NCI-H1048 (cell line): ENCODE measurements at regions not wholly inside any gene's neighbourhood (a gene's known extent, or its start where the extent isn't known, plus 50 kb on each side); places are given as distances from the start of the nearest gene placed in this dataset.
"Not testable (repeated sequence)": the region's sequence is repeated elsewhere in the genome, so short reads cannot be mapped to it uniquely, and the experiment has no call there.

Source experiments
- DNase-seq: peaks from one replicate; lab custom pipeline; 2025; lab: John Stamatoyannopoulos, UW

- DNase-seq = no peak
These were observed 1246.0 kb upstream of the ACVR2A start for GRCh38 chr2:146598791-146599190.

- DNase-seq = no peak
These were observed 1247.5 kb upstream of the ACVR2A start for GRCh38 chr2:146597291-146597690.

DNA sequence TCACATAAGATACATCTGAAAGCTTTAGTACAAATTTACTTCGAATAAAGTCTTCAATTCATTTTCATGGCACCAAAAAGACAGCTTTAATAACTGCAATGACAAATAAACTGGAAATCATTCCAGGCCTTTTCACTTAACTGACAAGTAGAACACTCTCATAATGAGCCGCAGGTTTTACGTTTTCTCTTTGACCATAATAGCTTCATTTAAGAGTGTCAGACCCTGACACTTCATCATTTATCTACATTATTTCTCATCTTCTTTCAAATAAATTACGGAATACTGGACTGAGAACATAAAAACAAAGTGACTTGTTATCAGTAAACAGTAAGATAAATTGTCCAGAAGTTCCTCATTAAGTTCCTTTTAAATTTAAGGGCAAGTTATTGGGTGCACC, 1252.9 kb upstream of the ACVR2A start:
- DNase-seq = no peak

DNA sequence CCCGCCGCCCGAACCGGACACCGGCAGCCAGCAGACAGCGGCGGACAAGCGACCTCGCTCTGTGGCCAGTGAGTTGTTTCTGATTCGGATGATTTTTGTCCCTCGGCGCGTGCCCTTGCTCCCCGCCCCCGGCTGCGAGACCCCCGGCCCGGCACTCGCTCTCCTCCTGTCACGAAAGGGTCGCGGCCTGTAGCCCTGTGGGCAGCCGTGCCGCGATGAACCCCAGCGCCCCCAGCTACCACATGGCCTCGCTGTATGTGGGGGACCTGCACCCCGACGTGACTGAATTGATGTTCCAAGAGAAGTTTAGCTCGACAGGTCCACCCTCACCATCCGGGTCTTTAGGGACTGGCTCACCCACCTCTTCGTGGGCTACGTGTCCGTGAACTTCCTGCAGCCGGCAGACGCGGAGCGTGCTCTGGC, 1257.5 kb upstream of the ACVR2A start:
- DNase-seq = no peak

DNA sequence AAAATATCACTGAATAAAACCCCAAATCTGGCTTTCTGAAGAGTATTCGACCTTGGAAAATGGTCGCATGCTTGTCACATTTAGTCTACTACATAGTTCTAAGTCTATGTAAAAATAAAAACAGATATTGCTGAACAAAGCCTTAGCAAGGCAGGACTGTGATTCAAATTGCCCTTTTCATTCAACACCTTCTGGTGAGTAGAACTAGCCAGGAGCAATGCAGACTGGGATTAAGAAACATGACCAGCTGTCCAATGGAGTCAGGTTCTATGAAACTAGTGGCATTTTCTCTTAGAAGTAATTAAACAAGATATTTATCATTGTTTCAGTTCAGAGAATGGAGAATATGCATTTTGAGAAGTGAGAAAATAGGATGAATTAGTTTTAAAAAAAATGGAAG, 1260.5 kb upstream of the ACVR2A start:
- no peak for DNase-seq

DNA sequence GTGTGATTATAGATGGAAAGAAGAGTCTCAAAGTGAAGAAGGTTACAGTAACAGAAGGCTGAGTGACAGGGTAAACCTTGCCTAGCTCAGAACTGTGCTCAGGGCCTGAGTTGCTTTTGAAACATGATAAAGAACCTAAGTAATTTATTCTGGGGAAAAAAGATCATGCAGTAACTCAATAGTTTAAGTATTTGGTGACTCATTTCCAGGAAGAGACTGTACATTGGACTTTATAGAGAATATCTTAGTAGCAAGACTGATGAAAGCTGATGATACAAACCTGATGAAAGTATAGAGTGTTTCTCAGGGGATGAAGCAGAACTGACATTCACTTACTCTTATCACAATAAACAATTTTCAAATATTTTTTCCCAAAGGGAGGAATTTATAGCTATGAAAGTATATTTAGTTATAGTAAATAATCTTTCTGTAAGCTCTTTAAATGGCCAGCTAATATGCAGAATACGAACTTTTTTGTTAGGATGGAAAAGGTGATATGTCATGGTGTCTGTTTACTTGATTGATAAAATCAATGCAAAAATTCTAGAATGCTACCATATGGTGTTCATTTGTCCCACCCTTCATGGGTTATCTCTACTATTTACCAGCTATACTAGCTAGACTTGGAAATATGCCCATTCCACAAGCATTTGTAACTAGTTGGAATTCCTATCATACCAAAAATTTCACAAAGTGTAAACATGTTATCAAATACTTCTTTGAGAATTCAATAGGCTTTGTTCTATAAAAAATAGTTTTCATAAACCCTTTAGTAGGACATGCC, 1265.5 kb upstream of the ACVR2A start:
- no peak for DNase-seq

- no peak for DNase-seq
These were observed 1268.3 kb upstream of the ACVR2A start for GRCh38 chr2:146576339-146577111.

DNA sequence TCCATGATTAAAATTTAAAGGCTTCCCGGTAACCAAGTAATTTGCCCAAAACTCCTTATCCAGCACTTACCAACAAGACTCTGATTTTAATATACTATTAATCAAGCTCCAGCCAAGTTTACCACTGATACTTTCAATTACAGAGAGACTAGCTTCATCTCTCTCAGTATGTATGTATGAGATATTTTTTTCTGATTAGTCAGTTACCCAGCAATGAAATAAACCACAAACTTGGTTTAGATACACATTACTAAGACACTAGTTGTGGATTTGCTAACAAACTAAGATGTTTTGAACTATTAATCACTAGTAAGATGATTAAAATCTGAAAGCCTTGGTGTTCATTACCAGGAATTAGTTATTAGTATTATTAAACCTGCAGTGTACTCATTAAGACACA, 1272.2 kb upstream of the ACVR2A start:
- no peak for DNase-seq

DNA sequence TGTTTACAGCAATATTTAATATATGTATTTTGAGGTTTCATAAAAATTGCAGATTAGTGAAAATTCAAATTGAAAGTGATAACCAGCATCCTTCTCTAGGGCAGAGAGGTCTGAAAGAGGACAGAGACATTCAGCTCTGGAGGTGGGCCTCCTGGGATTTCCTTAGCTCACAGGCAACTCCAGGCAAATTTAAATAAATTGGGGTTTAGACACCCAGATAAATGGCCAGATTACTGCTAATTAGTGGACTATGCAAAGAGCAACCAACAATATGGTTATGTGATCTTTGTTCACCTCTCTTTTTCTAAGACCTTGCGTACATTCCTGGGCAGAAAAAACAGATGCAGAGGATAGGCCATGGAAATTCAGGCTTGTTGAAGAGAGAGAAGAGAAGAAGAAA, 1282.8 kb upstream of the ACVR2A start:
- no peak for DNase-seq

DNA sequence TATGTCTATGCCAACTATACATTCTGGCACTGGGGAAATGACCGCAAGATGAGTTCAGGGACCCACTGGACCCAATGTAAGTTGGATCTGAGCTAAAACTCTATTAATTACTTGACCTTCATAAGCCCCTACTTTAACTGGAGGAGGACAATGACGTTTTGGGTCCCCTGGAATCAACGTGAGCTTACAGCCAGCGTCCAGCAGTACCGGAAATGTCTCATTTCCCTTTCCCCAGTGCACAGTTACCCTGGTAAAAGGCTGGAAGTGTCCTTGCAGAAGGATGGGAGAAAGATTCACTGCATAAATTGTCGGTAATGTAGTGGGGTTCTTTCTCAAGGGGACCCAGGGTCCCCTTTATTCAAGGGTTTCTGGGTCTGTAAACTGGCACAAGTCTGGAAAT, 1297.6 kb upstream of the ACVR2A start:
- DNase-seq = no peak

GRCh38 chr2:146544701-146545100, 1300.1 kb upstream of the ACVR2A start:
- no peak for DNase-seq

- no peak for DNase-seq
These were observed 1302.9 kb upstream of the ACVR2A start for GRCh38 chr2:146541896-146542295.

- no peak for DNase-seq
These were observed 1304.4 kb upstream of the ACVR2A start for GRCh38 chr2:146540271-146540932.

GRCh38 chr2:146539739-146540138, 1305.1 kb upstream of the ACVR2A start:
- not testable (repeated sequence) for DNase-seq

DNA sequence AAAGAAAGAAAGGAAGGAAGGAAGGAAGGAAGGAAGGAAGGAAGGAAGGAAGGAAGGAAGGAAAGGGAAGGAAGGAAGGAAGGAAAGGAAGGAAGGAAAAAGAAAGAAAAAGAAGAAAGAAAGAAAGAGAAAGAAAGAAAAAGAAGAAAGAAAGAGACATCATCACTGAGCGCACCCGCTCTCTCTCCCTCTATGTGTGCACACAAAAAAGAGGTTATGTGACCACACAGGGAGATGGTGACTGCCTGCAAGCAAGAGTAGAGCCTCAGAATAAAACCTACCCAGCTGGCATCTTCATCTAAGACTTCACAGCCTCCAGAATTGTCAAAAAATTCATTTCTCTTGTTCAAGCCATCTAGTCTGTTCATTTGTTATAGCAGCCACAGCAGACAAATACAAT, 1307.4 kb upstream of the ACVR2A start:
- DNase-seq = no peak

DNA sequence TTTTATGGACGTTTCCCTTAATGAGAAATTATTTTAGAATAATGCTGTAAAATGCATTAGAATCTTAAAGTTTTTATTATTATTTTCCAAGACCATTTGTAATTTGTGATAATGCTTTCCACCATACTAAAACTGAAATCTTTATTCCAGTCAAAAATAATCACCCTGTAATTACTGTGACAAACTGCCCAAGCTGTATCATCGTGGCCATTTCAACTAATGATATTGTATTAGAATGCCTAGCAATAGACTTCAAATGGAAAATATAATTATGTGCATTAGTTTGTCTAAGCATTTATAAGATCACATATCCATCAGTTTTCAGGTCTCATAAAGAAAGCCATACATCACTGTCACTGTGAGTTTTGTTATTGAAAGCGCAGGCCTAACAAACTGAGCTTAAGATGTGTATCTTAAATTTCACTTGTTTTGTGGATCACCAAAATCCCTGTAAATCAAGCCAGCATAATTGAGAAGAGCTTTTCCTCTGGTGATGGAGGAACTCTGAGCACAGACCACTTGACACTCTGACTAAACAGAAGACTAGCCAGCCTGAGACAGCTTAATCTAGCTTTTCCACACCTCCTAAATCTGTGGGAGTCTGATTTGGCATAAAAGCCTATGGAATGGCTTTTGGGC, 1312.2 kb upstream of the ACVR2A start:
- DNase-seq = no peak

GRCh38 chr2:146532009-146532408, 1312.8 kb upstream of the ACVR2A start:
- no peak for DNase-seq

DNA sequence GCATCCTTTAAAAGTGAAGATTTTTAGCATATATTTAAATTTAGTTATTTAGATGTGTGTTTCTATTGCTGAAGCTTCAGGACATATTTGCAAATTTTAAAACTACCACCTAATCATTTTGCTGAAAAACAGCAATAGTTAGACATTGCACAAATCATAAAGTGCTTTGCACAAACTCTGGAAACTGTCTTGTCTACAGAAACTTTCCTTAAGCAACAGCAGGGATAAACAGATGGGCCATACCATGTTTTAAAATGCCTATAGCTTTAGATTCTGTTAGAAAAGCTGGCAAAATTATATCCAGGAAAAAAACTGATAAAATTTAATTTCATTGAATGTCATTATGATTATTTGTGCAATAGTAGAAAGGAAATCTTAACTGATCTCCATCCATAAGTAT, 1313.9 kb upstream of the ACVR2A start:
- DNase-seq = no peak

DNA sequence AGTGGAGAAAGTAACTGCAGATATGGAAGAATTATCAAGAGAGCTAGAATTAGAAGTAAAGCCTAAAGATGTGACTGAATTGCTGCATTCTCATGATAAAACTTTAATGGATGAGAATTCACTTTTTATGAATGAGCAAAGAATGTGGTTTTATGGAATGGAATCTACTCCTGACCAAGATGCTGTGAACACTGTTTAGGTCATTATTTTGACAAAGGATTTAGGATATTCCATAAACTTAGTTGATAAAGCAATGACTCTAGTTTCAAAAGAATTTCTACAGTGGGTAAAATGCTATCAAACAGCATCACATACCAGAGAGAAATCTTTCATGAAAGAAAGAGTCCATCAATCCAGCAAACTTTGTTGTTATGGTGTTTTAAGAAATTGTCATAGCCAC, 1317.7 kb upstream of the ACVR2A start:
- no peak for DNase-seq

DNA sequence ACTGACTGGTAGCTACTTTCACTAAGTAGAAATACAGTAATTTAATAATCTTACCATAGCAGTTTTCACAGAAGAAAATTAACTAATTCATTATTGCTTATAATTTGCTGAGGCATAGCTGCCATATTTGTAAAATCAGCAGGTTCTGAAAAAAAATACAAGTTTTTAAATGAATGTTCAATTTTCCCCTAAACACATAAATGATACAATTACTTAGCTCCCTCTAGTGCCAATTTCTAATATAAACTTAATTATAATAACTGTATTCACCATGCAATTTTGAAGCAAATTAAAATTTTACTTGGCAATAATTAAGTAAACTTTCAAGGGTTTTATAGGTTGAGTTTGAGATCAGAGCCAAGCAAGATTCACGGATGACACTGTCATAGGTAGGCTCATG, 1321.6 kb upstream of the ACVR2A start:
- no peak for DNase-seq

- DNase-seq = no peak
These were observed 1338.0 kb upstream of the ACVR2A start for GRCh38 chr2:146506851-146507250.

GRCh38 chr2:146503366-146503765, 1341.5 kb upstream of the ACVR2A start:
- no peak for DNase-seq

- DNase-seq = no peak
These were observed 1348.6 kb upstream of the ACVR2A start for GRCh38 chr2:146496248-146496647.
